GM18873 (cell line): ENCODE measurements at regions not wholly inside any gene's neighbourhood (a gene's known extent, or its start where the extent isn't known, plus 50 kb on each side); places are given as distances from the start of the nearest gene placed in this dataset.

Experiments
- ATAC-seq: cut with Tn5 transposase; IDR thresholded peaks from one replicate; pipeline ENCODE4 v1.9.1; 2021; ENCODE audit warnings: mild to moderate bottlenecking, moderate library complexity, moderate number of reproducible peaks; ENCODE audit not compliant: unreplicated experiment, low FRiP score

DNA sequence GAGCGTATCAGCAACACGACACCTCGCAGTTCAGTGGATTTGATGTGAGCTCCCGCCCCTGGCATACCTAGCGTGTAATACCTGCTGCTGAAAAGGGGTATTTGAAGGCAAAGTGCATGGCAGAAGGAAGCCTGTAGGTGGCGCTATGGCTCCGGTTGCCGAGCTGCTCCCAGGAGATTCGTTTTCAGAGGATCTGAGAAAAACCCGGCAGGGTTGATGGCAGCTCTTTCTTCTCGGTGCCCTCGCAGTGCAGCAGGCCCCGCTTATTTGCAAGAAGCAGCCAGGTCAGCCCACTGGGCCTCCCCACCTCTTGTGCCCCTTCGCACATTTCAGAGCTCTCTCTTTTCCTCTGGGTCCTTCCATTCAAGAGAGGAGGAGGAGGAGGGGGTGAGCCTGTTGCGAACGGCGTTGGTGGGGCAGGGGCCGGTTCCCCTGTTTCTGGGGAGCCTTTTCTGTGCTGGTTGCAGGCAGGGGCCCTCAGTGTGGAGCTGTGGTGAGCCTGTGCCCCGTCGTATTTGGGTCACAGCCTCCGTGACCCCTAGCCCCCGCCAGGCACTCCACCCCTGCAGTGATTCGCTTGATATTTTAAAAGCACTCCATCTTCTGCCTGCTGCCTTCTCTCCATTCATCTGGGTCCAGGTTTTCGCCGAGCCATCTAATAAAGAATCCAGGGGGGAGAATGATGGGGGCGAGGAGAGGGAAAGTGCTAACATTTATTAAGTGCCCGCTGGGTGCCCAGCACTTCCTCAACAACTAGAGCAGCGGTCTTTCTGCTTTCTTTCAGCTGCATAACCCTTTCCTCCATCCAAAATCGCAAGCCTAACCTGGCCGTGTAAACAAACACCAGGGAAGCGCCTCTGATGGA lies 85.3 kb upstream of the SYT13 start:
- ATAC-seq: no peak

DNA sequence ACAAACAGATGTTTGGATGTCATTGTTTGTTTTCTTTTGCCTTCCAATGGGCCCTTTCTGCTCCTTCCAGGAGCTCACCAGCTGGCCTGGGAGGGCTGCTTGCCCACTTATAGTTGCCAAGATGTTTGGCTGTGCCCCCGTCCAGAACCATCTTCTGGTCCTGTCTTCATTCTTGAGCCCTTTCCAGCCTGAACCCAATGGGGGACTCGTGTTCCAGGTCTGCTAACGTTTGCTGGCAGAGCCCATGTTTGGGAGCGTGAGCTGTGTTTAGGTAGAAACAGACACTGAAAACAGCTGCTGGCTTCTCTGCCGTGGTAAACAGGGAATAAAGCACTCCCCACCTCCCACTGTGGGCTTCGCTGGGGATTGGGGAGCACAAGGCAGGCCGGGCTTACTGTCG lies 83.2 kb upstream of the SYT13 start:
- no peak for ATAC-seq

DNA sequence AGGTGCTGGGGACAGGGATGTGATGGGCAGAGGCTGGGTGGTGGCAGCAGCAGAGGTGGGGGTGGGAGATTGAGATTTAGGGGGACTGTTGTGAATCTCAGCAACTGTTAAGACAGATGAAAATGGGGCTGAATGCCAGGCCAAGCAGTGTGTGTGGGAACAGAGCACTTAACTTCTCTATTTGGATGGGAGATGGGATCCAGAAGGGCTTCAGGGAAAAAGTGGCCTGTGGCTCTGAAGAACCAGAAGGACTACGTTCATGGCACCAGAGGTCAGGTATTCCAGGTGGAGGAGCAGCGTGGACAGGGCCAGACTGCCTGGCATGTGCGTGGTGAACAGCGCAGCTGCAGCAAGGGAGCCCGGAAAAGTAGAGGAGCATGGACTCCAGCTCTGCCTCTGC lies 82.6 kb upstream of the SYT13 start:
- no peak for ATAC-seq

DNA sequence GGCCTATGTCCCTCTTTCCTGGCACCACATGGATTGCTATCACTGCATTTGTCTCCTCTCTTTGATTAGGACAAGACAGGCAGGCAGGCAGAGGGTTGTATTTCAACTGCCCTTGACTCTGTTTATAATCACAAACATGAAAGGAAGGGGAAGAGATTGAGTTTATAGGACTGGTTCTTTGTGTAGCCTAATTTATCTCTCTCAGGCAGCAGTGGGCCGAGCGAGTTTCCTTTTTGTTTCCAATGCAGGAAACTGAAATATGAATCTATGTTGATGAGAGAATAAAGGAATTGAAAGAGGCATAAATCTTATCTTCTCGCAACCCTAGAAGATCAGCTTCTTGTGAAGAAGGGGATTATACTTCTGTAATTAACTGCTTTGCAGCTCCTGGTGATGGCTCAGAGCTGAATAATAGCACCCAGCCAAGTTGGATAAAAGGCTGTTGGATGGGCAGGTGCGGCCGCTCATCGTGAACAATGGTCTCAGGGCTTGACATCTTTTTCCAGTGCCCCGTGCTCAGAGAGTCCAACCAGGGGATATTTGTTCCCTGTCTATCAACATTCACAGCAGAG lies 80.6 kb upstream of the SYT13 start:
- no peak for ATAC-seq

DNA sequence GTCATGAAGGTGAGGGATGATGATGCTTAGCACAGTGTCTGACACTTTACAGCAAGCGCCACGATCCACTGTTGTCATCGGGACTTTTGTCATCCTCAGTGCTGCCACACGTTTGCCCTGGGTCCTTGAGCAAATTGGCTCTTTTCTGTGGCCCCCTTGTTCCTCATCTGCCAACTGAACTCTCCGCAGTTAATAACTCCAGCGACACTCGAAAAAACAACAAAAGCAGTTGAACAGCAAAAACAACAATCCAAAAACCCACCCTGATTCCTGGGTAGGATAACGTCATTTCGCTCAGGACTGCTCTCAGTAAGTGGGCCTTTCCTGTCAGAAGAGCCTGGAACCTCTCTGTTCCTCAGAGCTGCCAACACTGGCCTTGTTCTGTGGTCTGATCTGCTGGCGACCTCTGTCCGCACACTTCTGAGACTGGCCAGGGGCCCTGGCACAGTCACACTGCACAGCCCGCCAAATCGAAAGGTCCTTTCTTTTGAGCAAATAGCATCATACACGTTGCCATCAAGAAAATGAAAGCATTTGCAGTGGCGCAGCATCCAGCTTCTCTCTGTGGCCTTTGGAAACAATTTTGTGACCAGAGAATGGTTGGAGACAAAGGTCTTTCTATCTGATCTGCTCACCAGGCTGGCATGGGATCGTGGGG lies 79.9 kb upstream of the SYT13 start:
- ATAC-seq: no peak

DNA sequence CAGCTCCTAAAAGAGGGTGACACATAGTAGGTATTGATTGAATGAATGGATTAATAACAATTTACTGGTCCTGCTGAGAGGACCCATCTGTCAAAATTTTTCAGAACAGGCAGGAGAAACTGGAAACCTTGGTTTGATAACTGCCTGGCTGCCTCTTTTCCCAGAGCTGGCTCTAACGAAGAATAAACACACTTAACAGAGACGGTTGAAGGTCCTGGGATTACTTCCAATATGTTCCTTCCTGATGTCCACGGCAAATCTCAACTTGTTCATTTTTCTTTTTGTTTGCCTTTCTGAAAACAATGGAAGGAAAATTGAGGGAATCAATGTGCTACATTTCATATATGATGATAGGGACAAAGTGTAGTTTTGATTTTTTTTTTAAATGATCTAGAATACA lies 76.5 kb upstream of the SYT13 start:
- no peak for ATAC-seq

DNA sequence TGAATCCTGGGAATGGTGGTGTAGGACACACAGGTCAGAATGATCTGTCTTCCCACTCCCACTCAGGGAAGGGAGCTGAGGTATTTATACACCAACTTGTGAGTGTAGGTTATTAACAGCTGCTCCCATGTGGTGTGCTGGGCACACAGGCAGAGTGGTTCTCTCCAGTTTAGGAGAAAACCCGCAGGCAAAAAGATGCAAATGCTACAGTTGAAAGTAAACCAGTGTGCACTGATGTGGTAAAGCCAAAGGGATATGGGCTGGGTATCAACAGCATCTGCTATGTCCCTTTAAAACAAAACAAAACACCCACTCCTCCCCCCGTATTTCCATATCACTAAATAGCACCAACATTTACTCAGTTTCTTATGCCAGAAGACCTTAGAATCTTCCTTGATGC lies 75.4 kb upstream of the SYT13 start:
- no peak for ATAC-seq

DNA sequence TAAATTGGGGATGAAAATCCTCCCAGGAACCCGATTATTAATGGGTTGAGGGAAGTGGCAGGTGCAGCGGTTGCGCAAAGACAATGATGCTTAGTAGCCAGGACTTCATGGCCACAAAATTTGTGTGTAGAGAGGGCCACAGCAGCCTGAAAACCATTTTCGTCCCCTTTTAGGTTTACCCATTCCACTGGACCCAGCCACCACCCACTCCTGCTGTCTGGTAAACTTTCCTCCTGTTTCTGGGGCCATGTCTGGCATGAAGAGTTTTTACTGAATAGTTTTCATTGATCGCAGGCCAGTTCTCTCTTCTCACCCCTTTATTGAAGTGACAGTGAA lies 69.5 kb upstream of the SYT13 start:
- no peak for ATAC-seq

DNA sequence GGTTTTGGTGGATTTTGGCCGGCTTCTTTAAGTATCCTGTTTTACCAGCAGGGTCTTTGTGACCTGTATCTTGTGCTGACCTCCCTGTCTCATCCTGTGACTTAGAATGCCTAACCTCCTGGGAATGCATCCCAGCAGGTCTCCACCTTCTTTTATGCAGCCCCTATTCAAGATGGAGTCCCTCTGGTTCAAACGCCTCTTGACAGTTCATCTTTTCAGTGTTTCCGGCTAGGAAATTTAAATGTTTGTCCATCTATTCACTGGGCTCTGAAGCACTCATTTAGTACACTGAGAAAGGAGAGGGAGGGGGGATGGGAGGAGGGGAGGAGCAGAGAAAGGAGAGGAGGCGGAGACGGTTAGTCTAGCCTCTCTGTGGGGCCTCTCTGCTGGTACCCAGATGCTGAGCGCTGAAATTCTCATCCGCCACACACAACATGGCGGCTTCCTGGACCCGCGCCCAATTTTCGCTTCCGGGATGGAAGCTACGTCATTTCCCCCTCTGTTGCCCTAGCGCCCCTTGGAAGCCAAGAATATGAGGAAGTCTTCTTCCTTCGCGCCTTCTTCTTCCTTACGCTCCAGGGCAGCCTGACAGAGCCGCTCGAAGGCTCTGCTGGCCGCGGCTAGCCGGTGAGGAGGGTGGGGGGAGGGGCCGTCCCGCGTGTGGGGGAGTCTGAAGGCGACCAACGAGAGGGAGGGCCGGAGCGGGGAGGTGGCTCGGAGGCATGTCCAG lies 69.0 kb upstream of the SYT13 start:
- peak; percentile 95 for ATAC-seq

DNA sequence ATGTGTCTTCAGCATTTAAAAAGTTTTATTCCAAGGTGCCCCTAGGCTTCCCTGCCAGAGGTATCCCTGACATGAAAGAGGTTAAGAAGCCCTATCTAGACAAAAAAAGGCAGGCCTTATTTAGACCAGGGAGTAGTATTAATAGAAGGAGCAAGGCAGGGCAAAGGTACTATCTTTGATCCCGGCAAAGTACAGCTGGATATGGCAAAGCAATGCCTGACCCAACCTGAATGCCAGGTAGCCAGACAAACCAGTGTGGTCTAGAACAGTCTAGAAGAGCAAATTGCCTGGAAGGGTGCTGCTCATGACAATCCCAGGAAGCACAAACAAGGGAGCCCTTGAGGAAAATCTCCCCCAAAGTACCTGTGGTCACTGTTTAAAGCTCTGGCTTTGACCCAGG lies 62.6 kb upstream of the SYT13 start:
- no peak for ATAC-seq

DNA sequence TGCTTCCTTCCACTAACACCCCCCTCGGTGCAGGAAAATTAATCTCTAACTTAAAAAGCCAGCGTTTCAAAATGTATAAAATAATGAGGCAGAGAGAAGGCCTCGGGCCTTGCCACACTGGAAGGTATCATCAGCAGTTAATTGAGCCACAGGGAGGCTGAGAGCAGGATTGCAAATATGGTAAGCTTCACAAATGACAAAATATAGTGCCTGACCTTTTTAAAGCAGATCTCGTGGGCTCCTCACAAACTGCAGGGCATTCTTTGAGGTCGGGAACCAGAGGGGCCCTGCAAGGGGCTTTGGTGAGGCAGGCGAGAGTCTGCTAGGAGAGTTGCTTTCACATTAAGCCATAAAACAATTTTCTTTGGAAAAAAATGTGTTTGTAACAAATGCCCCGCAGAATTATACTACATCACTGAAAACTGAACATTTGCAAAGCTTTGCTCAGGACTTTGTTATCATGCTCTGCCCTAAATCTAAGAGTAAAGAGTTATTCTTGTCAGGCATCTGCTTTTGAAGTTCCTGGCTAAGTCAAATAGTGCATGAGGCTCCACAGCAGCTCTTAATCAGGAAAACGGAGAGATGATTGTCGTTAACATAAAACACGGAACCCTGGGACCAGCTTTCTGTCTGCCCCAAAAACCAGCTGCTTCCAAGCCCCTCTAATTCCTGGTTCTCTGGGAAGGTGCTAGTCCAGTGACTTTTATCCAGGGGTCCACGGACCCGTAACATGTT lies 61.4 kb upstream of the SYT13 start:
- no peak for ATAC-seq

DNA sequence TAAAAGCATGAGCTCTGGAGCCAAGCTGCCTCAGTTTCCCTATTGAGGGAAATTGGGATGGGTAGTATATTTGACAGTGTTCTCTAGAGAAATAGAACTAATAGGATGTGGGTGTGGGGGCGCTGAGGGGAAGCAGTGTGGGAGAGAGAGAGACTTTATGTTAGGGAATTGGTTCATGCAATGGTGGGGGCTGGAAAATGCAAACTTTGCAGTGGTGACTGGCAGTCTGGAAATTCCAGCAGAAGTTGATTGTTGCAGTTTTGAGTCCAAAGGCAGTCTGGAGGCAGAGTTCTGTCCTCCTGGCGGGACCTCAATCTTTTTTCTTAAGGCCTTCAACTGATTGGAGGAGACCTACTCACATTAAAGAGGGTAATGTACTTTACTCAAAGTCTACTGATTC lies 59.4 kb upstream of the SYT13 start:
- ATAC-seq: no peak

DNA sequence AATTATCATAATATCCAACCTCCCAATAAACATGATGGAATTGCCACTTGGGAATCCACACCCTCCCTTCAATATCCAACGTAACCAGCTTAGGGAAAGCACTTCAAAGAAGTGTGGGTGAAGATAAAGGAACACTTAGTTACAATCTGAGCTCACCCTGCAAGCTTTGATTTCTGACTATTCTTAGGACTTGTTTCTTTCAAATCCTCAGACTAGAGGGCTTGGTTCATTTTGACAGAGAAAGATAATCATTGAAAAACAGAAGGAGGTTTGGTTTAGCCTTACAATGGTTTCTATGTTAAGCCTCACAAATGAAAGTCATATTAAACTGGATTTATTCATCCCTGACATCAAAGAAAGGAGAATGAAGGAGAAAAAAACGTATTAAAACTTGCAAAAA lies 57.9 kb upstream of the SYT13 start:
- no peak for ATAC-seq

DNA sequence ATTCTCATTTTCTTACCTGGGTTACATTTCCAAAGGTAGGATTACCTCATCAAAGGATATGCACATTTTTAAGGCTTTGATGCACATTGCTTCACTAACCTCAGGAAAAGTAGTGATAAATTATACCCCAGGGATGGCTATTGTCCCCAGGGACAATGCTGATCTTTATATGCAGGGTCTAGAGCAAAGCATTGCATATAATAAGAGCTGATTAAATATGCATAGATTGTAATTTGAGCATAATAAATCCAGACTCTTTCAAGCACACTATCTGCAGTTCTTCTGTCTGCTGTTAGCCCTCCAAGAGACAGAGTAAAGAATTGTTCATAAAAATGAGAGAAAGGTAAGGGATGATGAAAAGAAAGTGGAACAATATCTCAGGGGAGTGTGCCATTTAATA lies 57.3 kb upstream of the SYT13 start:
- ATAC-seq: no peak

DNA sequence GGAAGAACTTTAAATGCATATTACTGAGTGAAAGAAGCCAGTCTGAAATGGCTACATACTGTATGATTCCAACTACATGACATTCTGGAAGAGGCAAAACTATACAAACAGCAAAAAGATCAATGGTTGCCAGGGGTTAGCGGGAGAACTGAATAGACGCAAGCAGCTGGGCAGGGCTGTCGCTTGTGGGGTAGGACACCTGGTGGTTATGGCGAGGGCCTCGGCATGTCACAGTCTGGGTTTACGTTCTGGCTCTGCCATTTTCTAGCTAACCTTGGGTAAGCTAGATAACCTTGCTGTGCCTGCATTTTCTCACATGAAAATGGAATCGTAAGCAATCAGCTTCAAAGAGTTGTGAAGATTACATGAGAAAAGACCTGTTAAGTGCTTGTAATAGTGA lies 55.2 kb upstream of the SYT13 start:
- ATAC-seq: no peak

DNA sequence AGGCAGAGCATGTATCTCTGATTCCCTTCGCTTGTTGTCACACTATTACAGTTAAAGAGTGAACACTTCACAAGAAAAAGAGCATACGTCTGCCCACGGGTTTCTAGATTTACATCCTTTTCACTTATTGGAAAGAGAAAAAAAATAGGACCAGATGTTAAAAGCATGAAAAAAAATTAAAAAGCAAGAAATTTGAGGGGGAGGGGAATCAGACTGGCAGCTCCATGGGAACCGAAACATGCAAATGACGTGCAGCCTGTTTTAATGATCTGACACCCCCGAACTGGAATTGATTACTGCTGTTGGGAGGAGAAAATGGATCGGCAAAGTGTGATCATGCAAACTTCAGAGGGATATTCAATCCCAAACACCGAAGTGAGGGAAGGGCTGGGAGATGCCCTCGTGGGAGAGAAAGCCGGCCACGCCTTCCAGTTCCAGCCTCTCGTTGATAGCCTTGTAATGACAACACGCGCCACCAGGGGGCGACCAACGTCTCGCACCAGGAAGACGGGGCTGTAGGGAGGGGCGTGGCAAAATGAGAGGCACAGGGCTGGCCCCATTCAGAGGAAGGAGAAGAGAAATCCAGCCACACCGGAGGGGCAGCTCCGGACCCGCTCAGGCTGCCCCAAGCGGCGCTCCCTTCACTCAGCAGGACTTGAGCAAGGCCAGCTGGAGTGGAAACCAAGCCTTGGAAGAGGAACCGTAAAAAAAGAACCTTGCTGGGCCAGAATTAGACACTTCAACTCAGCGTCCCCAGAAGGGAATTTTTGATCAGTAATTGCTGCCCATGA lies 53.8 kb upstream of the SYT13 start:
- peak; percentile 90 for ATAC-seq

DNA sequence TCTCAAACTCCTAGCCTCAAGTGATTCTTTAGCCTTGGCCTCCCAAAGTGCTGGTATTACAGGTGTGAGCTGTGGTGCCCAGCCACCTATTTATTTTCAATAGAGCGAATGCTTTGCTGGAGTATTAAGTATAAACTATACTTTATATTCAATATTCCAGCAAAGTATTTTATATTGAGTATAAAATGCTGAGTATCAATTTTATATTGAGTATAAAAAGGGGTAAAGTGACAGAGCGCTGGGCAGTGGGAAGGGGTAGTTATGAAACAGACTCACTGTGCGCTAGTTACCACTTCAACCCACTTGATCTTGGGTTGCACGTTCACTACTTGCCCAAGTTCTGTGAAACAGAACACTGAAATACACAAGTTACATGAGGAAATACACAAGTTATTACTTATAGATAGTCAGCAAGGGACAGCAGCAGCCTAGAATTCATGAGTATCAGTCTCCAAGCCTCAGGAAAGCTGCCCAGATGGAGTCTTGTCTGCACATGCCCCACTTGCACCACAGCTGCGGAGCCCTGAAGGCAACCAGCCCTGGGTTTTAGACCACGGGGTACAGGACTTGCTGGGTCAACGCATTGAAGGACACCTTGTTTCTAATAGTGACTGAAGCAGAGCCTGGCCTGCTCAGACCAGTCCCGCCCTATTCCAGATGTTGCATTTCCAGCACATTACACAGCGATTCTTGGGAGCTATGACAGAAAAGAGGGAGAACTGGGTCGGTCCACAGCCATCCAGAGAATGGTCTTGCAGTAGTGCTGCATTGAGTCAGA lies 51.6 kb upstream of the SYT13 start:
- no peak for ATAC-seq

DNA sequence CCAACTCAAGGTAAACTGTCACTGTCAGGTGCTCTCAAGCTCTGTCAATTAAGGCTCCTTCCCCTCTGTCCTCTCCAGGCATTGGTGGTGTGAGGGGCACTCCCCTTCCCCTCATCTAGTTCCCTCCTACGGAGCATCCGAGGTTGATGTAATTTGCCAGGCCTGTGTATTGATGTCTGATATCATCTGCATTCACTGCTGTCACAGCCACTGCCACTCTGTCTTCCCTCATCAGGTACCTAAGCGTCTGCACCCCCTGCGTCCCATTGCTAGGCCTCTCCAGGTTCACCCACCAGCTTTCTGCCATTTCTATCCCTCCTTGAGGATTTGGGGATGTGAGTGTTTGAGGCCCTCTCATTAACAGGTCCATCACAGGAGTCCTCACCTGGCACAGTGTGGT lies 50.0 kb upstream of the SYT13 start:
- no peak for ATAC-seq
